ENCODE measurements at regions not wholly inside any gene's neighbourhood (a gene's known extent, or its start where the extent isn't known, plus 50 kb on each side); places are given as distances from the start of the nearest gene placed in this dataset.

GRCh38 chr16:51556694-51557340, 405.7 kb upstream of the SALL1 start:
- no peak overlapping the region for H3K4me3 ChIP-seq (ENCODE audit: low read depth, low read length)
- no peak for TF ChIP-seq CTCF (IDR thresholded peaks at IDR 0.05; ENCODE audit: low read depth, low read length, missing control alignments)
- peak; percentile 80 for DNase-seq (ENCODE audit: low read depth)
- in situ Hi-C loops (cut with HindIII; ENCODE audit: low sequenced_read_pairs): no loop called here

- DNase-seq (ENCODE audit: low read depth): no peak
- TF ChIP-seq CTCF (IDR thresholded peaks at IDR 0.05; ENCODE audit: low read depth, low read length, missing control alignments): no peak
- in situ Hi-C loops (cut with HindIII; ENCODE audit: low sequenced_read_pairs): no loop called here
- no peak overlapping the region for H3K4me3 ChIP-seq (ENCODE audit: low read depth, low read length)
These were observed 402.8 kb upstream of the SALL1 start for GRCh38 chr16:51553910-51554309.

GRCh38 chr16:51553314-51553713, 402.2 kb upstream of the SALL1 start:
- in situ Hi-C loops (cut with HindIII; ENCODE audit: low sequenced_read_pairs): no loop called here
- no peak overlapping the region for H3K4me3 ChIP-seq (ENCODE audit: low read depth, low read length)
- TF ChIP-seq CTCF (IDR thresholded peaks at IDR 0.05; ENCODE audit: low read depth, low read length, missing control alignments): no peak
- no peak for DNase-seq (ENCODE audit: low read depth)

- in situ Hi-C loops (cut with HindIII; ENCODE audit: low sequenced_read_pairs): no loop called here
- no peak overlapping the region for H3K4me3 ChIP-seq (ENCODE audit: low read depth, low read length)
- no peak for TF ChIP-seq CTCF (IDR thresholded peaks at IDR 0.05; ENCODE audit: low read depth, low read length, missing control alignments)
- DNase-seq (ENCODE audit: low read depth): no peak
These were observed 399.8 kb upstream of the SALL1 start for GRCh38 chr16:51550800-51551347.

GRCh38 chr16:51549836-51550235, 398.8 kb upstream of the SALL1 start:
- H3K4me3 ChIP-seq (ENCODE audit: low read depth, low read length): no peak overlapping the region
- in situ Hi-C loops (cut with HindIII; ENCODE audit: low sequenced_read_pairs): no loop called here
- DNase-seq (ENCODE audit: low read depth): no peak
- no peak for TF ChIP-seq CTCF (IDR thresholded peaks at IDR 0.05; ENCODE audit: low read depth, low read length, missing control alignments)

GRCh38 chr16:51545951-51546350, 394.9 kb upstream of the SALL1 start:
- in situ Hi-C loops (cut with HindIII; ENCODE audit: low sequenced_read_pairs): no loop called here
- no peak for TF ChIP-seq CTCF (IDR thresholded peaks at IDR 0.05; ENCODE audit: low read depth, low read length, missing control alignments)
- no peak for DNase-seq (ENCODE audit: low read depth)
- H3K4me3 ChIP-seq (ENCODE audit: low read depth, low read length): no peak overlapping the region

Data from astrocyte of the cerebellum (primary cell).